B cell (primary cell): ENCODE measurements at regions not wholly inside any gene's neighbourhood (a gene's known extent, or its start where the extent isn't known, plus 50 kb on each side); places are given as distances from the start of the nearest gene placed in this dataset.

Source experiments
- ATAC-seq: fragments of 200-7000 bp; cut with Tn5 transposase; one replicate; pipeline ENCODE4 v1.10.0; 2021; ENCODE audit warnings: low read depth, mild to moderate bottlenecking, moderate number of reproducible peaks, moderate library complexity
- CTCF ChIA-PET: fragments of 350-600 bp; sonication (Branson Sonifier 250); formaldehyde crosslinking; loops from one replicate; lab custom pipeline; 2021; ENCODE audit warnings: antibody characterized with exemption, inconsistent platforms; lab: Charles Lee
- POLR2A ChIA-PET: fragments of 350-600 bp; sonication (Branson Sonifier 250); formaldehyde crosslinking; loops from one replicate; lab custom pipeline; 2021; ENCODE audit warnings: antibody characterized with exemption; lab: Charles Lee
- DNase-seq: peaks from one replicate; pipeline ENCODE4 v3.0.0; 2013
- H2AFZ ChIP-seq: 2 replicates; pipeline ENCODE4 v1.6.1; 2012; ENCODE audit warnings: mild to moderate bottlenecking, low read depth, low read length; ENCODE audit not compliant: insufficient read depth, poor library complexity, severe bottlenecking
- H3K27ac ChIP-seq, 2 donors: 1 replicate in 1 of 2; 2 replicates in 1 of 2; pipeline ENCODE4 v1.5.1; 2012 to 2013; ENCODE audit warnings: low read length in 2 of 2, mild to moderate bottlenecking in 2 of 2, moderate library complexity in 1 of 2
- H3K27me3 ChIP-seq, 4 experiments: fragments of 200-600 bp in 1 of 4; sonication (generic) in 1 of 4; replicated peaks in 1 of 4; 1 replicate in 2 of 4; 2 replicates in 2 of 4; pipeline versions ENCODE4 v1.6.1 to v1.7.0; 2013 to 2016; ENCODE audit warnings: low read length in 3 of 4, mild to moderate bottlenecking in 2 of 4, mixed read lengths in 1 of 4, moderate library complexity in 1 of 4; ENCODE audit not compliant: insufficient read depth in 4 of 4, control insufficient read depth in 3 of 4; ENCODE audit errors: control extremely low read depth in 1 of 4
- H3K36me3 ChIP-seq, 2 experiments: replicated peaks in 1 of 2; 1 replicate in 1 of 2; 2 replicates in 1 of 2; pipeline versions ENCODE4 v1.6.1 to v1.7.1; 2013; ENCODE audit warnings: low read length in 1 of 2; ENCODE audit not compliant: insufficient read depth in 2 of 2, control insufficient read depth in 1 of 2; ENCODE audit errors: control extremely low read depth in 1 of 2, extremely low read depth in 1 of 2
- H3K4me1 ChIP-seq, 2 donors: fragments of 200-600 bp in 1 of 2; sonication (generic) in 1 of 2; 1 replicate in 1 of 2; 2 replicates in 1 of 2; pipeline versions ENCODE4 v1.5.1 to v1.6.1; 2013 to 2017; ENCODE audit warnings: low read length in 2 of 2; ENCODE audit not compliant: control insufficient read depth in 2 of 2, insufficient read depth in 2 of 2
- H3K4me2 ChIP-seq: replicated peaks from 2 replicates; pipeline ENCODE3; 2012; ENCODE audit warnings: mild to moderate bottlenecking, low read depth, low read length; ENCODE audit not compliant: poor library complexity, severe bottlenecking
- H3K4me3 ChIP-seq, 5 experiments: fragments of 200-600 bp in 1 of 5; sonication (generic) in 1 of 5; 1 replicate in 3 of 5; 2 replicates in 2 of 5; pipeline versions ENCODE4 v1.5.1 to v1.7.0; 2011 to 2016; ENCODE audit warnings: low read length in 4 of 5, mild to moderate bottlenecking in 4 of 5, low read depth in 2 of 5, control low read depth in 1 of 5, moderate library complexity in 1 of 5; ENCODE audit not compliant: insufficient read depth in 1 of 5; ENCODE audit errors: control extremely low read depth in 1 of 5, extremely low read depth in 1 of 5
- H3K79me2 ChIP-seq: fragments of 200-600 bp; sonication (generic); one replicate; pipeline ENCODE4 v1.6.0; 2016; ENCODE audit warnings: low read length; ENCODE audit not compliant: control insufficient read depth, insufficient read depth
- H3K9ac ChIP-seq: fragments of 200-600 bp; sonication (generic); 2 replicates; pipeline ENCODE4 v1.6.1; 2017; ENCODE audit warnings: mild to moderate bottlenecking, low read length, moderate library complexity
- H3K9me3 ChIP-seq, 3 donors: one replicate each; pipeline versions ENCODE4 v1.6.1 to v1.7.1; 2013; ENCODE audit warnings: low read length in 2 of 3; ENCODE audit not compliant: control insufficient read depth in 2 of 3, insufficient read depth in 1 of 3; ENCODE audit errors: control extremely low read depth in 1 of 3
- H4K20me1 ChIP-seq: 2 replicates; pipeline ENCODE4 v1.6.0; 2012; ENCODE audit warnings: mild to moderate bottlenecking, low read length; ENCODE audit not compliant: insufficient read depth, control insufficient read depth, poor library complexity, severe bottlenecking
- H3K27ac Mint-ChIP-seq: one replicate; pipeline ENCODE4 v1.8.0; 2021; ENCODE audit warnings: mixed read lengths
- H3K27me3 Mint-ChIP-seq: one replicate; pipeline ENCODE4 v1.8.0; 2021; ENCODE audit warnings: mixed read lengths
- H3K4me1 Mint-ChIP-seq: one replicate; pipeline ENCODE4 v1.8.0; 2021; ENCODE audit warnings: mixed read lengths
- H3K4me3 Mint-ChIP-seq: one replicate; pipeline ENCODE4 v1.8.0; 2021; ENCODE audit warnings: mixed read lengths
- H3K9me3 Mint-ChIP-seq: one replicate; pipeline ENCODE4 v1.8.0; 2022; ENCODE audit warnings: mixed read lengths; ENCODE audit not compliant: insufficient read depth
- EZH2 ChIP-seq: IDR thresholded peaks from 2 replicates; pipeline ENCODE4 v1.6.1; 2012; ENCODE audit warnings: borderline replicate concordance, low read depth, mild to moderate bottlenecking, moderate library complexity, low read length; ENCODE audit not compliant: insufficient read depth, poor library complexity, severe bottlenecking
- WGBS: methylation state at CpG from one replicate; pipeline ENCODE4 v1.1.5; 2013; ENCODE audit warnings: missing lambda C conversion rate; ENCODE audit not compliant: insufficient coverage; 5-methylcytosine and 5-hydroxymethylcytosine counted together
- intact Hi-C: fragments of 100-400 bp; cut with micrococcal nuclease; formaldehyde crosslinking; loops from one replicate; pipeline ENCODE4 v1.10.0; 2022
- TF ChIP-seq, protein P1 (sequence below): fragments of 200-600 bp; IDR thresholded peaks from one replicate; pipeline ENCODE4 v1.8.0; 2022; ENCODE audit warnings: antibody characterized with exemption, mild to moderate bottlenecking

DNA sequence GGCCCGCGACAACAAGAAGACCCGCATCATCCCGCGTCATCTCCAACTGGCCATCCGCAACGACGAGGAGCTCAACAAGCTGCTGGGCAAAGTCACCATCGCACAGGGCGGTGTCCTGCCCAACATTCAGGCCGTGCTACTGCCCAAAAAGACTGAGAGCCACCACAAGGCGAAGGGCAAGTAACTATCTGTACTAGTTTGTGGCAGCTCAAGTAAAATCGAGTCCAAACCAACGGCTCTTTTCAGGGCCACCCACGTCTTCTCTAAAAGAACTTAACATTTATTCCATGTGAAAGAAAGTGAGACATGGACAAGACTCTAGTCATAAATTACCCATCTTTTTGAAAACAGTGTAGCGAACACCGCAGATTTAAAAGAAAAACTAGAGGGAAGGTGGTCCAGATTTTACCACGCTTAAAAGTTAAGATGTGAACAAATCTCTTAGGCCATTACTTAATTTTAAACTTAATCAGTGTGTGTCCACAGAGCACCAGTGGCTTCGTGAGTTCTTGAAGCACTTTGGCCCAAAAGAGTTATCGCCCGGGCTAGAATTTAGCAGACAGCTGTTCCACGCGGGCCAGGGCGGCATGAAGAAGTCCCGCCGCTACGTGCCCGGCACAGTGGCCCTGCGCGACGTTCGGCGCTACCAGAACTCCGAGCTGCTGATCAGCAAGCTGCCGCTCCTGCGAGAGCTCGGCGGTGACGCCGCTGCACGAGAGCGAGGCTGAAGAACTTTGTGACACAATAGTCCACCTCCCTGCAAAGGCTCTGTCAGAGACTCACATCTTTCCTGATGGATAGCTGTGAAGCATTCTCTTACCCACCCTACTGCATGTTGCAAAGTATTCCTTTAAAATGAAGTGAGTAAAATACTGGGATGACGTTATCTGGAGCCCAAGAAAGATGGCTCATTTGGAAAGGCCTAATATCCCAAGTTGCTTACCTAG is 113.9 kb upstream of the PRSS16 start:
- H3K27ac Mint-ChIP-seq, result no peak overlapping the region
- Histone ChIP-seq H3K4me1 (peaks cover 21 to 31% of the 10 kb centered on the region in 2 donors), H4K20me1 (no peaks in the 10 kb centered on the region), H3K27ac (peak overlapping the region; percentile 83), H3K79me2 (peaks cover 28% of the 10 kb centered on the region), H3K4me2 (peak overlapping the region; percentile 85), H3K9me3 (peaks cover 0 to 9% (median 0%) of the 10 kb centered on the region in 3 donors), H3K4me3 (peak overlapping the region; percentile 70 to 81 (median 76)), H3K36me3 (no peaks in the 10 kb centered on the region), H3K27me3 (no peaks in the 10 kb centered on the region), H2AFZ (peak overlapping the region; percentile 50), H3K9ac (peak overlapping the region; percentile 80)
- ChIA-PET POLR2A (interaction anchor here (0.6 to 6.4 kb wide), 25 partner anchors 13 to 1112 kb away, joined by 3 to 266 read pairs (median 5); partner anchors contain the start of gene ZNF184), CTCF (interaction anchor here (1.1 to 3.1 kb wide), 10 partner anchors 10 to 1010 kb away, joined by 3 to 31 read pairs (median 4); a partner anchor contains a TSS)
- H3K4me3 Mint-ChIP-seq, result no peak overlapping the region
- under 1% methylated on average over 37 of the region's 43 CpGs for WGBS
- TF ChIP-seq, protein P1, sequence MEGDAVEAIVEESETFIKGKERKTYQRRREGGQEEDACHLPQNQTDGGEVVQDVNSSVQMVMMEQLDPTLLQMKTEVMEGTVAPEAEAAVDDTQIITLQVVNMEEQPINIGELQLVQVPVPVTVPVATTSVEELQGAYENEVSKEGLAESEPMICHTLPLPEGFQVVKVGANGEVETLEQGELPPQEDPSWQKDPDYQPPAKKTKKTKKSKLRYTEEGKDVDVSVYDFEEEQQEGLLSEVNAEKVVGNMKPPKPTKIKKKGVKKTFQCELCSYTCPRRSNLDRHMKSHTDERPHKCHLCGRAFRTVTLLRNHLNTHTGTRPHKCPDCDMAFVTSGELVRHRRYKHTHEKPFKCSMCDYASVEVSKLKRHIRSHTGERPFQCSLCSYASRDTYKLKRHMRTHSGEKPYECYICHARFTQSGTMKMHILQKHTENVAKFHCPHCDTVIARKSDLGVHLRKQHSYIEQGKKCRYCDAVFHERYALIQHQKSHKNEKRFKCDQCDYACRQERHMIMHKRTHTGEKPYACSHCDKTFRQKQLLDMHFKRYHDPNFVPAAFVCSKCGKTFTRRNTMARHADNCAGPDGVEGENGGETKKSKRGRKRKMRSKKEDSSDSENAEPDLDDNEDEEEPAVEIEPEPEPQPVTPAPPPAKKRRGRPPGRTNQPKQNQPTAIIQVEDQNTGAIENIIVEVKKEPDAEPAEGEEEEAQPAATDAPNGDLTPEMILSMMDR, result no peak
- TF ChIP-seq EZH2, result no peak
- DNase-seq (peak; percentile 78), ATAC-seq (peak; percentile 18)
- intact Hi-C loops, result loop anchor here (1.0 to 5.0 kb wide), 13 partner anchors 13 to 1091 kb away; partner anchors contain the start of genes ABT1 and ZNF165
- no peaks in the 10 kb centered on the region for H3K9me3 Mint-ChIP-seq
- H3K4me1 Mint-ChIP-seq, result peaks cover 29% of the 10 kb centered on the region
- no peaks in the 10 kb centered on the region for H3K27me3 Mint-ChIP-seq
